Stimulated activated memory B cell treated with anti-CD40 and anti-IgM and Interleukin-4, amounts not matched to agents 10 μg/mL and 1 μg/mL and 100 μg/mL, for 72 hours (primary cell): ENCODE measurements at regions not wholly inside any gene's neighbourhood (a gene's known extent, or its start where the extent isn't known, plus 50 kb on each side); places are given as distances from the start of the nearest gene placed in this dataset.

ENCODE experiments used
- ATAC-seq: fragments of 150-1000 bp; cut with Tn5 transposase; 2 replicates; pipeline ENCODE4 v1.10.0; 2021
- H3K27ac Mint-ChIP-seq: one replicate; pipeline ENCODE4 v1.8.0; 2022; ENCODE audit warnings: mild to moderate bottlenecking, mixed read lengths
- H3K27me3 Mint-ChIP-seq: one replicate; pipeline ENCODE4 v1.8.0; 2022; ENCODE audit warnings: mixed read lengths
- H3K36me3 Mint-ChIP-seq: one replicate; pipeline ENCODE4 v1.8.0; 2022; ENCODE audit warnings: mixed read lengths
- H3K4me1 Mint-ChIP-seq: one replicate; pipeline ENCODE4 v1.8.0; 2022; ENCODE audit warnings: mixed read lengths
- H3K4me3 Mint-ChIP-seq: one replicate; pipeline ENCODE4 v1.8.0; 2022; ENCODE audit warnings: mild to moderate bottlenecking, moderate library complexity, mixed read lengths
- H3K9me3 Mint-ChIP-seq: one replicate; pipeline ENCODE4 v1.8.0; 2022; ENCODE audit warnings: mixed read lengths

DNA sequence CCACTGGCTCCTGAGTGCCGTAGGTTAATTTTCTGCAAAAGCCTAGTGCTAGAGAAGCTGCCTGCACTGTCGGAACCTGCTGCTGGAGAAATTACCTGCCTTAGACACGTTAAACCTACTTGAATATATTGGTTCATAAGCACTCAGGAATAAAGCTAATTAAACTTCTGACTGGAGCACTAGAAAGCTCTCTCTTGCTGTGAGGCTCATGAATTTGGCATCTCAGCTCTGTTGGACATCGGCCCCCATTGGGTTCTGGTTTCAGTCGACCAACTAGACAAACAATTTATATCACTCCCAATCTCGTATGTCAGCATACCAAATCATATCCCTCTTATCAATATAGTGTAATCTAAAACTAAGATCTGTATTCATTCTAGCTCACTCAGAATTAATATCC is 52.4 kb upstream of the SEMA3C start:
- Mint-ChIP-seq H3K4me3 (no peak overlapping the region), H3K36me3 (no peaks in the 10 kb centered on the region), H3K27me3 (no peaks in the 10 kb centered on the region), H3K4me1 (no peaks in the 10 kb centered on the region), H3K27ac (no peak overlapping the region), H3K9me3 (peaks cover 8% of the 10 kb centered on the region)
- ATAC-seq: no peak
